HCT116 (cell line): ENCODE measurements at regions not wholly inside any gene's neighbourhood (a gene's known extent, or its start where the extent isn't known, plus 50 kb on each side); places are given as distances from the start of the nearest gene placed in this dataset.

ENCODE experiments used
- CTCF ChIP-seq, 3 experiments: fragments of 200-600 bp in 1 of 3; sonication (generic) in 1 of 3; IDR thresholded peaks in 2 of 3; conservative IDR thresholded peaks in 1 of 3; 2 replicates each; pipeline ENCODE4 v1.5.1; 2012 to 2017; ENCODE audit warnings: low read depth in 2 of 3, low read length in 2 of 3, antibody characterized with exemption in 1 of 3, borderline replicate concordance in 1 of 3, control low read depth in 1 of 3, mild to moderate bottlenecking in 1 of 3, mixed read lengths in 1 of 3, mixed run types in 1 of 3, moderate library complexity in 1 of 3; ENCODE audit not compliant: insufficient read depth in 1 of 3
- MAX ChIP-seq: IDR thresholded peaks from 2 replicates; pipeline ENCODE4 v1.6.1; 2012

DNA sequence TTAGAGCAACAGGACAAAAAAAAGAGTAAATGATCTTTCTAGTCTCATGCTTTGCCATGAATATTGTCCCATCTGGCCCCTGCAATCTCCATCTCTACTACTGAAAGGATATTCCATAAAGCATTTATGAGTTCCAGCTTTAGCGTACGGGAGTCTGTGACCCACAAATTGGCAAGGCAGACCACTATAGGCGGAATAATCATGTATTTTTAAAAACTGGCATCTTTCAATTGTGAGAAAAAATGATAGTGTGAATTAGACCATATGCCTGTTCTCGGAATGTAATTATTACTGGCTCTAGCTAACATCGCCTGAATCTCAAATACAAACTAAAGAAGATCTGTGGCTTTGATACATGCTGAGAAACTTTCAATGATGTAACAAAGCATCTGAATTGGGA lies 738.1 kb upstream of the NXPH2 start:
- TF ChIP-seq MAX: no peak
- TF ChIP-seq CTCF (IDR thresholded peaks at IDR 0.05 in 2 of 3, conservative IDR thresholded peaks at IDR 0.05 in 1 of 3; ENCODE audit: borderline replicate concordance in 1 of 3, insufficient read depth in 1 of 3, low read depth in 2 of 3, low read length in 2 of 3): no peak
